ENCODE measurements at regions not wholly inside any gene's neighbourhood (a gene's known extent, or its start where the extent isn't known, plus 50 kb on each side); places are given as distances from the start of the nearest gene placed in this dataset.

GRCh38 chr5:171600741-171601265, 181.4 kb downstream of the FGF18 start:
- intact Hi-C loops (cut with micrococcal nuclease), result no loop called here

DNA sequence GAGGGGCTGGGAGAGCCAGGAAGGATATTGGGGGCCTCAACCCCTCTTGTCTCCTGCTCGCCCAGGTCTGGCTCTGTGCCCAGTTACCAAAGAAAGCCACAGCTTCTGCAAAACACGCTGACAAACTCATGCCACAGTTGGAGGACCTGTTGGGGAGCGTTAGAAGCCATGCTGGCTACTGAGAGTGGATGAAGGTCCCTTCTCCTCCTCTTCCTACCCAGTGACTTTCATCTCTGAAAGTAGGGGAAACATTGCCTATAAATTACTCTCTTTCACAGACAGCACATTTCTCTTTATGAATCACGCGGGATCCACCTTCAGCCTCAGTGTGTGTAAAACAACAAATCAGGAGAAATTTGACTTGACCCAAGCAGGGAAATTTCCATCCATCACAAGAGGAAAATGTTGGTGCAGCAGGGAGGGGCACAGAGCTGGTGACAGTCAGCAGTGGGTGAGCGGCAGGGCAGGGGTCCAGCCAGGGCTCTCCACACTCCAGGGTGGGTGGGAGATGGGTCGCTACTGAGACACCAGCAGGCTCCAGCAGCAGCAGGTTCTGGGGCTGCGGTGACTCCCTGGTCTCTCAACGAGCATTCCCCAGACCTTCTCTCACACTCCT, 181.9 kb downstream of the FGF18 start:
- intact Hi-C loops (cut with micrococcal nuclease), result no loop called here

- intact Hi-C loops (cut with micrococcal nuclease), result no loop called here
These were observed 182.0 kb upstream of the SMIM23 start for GRCh38 chr5:171603591-171603990.

DNA sequence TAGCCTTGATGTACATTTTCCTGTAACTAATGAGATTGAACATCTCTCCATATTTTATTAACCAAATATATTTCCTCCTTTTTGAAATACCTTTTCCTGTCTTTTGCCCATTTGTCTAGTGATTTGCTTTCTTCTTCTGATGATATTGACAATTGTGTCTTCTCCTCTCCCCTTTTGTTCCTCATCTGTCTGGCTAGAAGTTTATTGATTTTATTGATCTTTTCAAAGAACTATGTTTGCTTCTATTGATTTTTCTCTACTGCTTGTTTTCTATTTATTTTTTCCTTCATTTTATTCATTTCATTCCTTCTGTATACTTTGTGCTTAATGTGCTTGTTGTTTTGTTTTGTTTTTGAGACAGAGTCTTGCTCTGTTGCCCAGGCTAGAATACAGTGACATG, 181.4 kb upstream of the SMIM23 start:
- intact Hi-C loops (cut with micrococcal nuclease), result no loop called here

GRCh38 chr5:171606414-171607024, 179.1 kb upstream of the SMIM23 start:
- intact Hi-C loops (cut with micrococcal nuclease), result loop anchor here (1.0 to 2.0 kb wide), 2 partner anchors 188 to 300 kb away; no protein-coding TSS in a partner anchor

GRCh38 chr5:171607863-171608262, 177.8 kb upstream of the SMIM23 start:
- intact Hi-C loops (cut with micrococcal nuclease), result loop anchor here (2.0 kb wide), 1 partner anchor 299 kb away; no protein-coding TSS in a partner anchor

GRCh38 chr5:171609806-171610452, 175.7 kb upstream of the SMIM23 start:
- intact Hi-C loops (cut with micrococcal nuclease), result no loop called here

GRCh38 chr5:171610686-171611085, 174.9 kb upstream of the SMIM23 start:
- intact Hi-C loops (cut with micrococcal nuclease), result no loop called here

GRCh38 chr5:171612749-171613148, 172.9 kb upstream of the SMIM23 start:
- intact Hi-C loops (cut with micrococcal nuclease), result no loop called here

- intact Hi-C loops (cut with micrococcal nuclease), result no loop called here
These were observed 171.1 kb upstream of the SMIM23 start for GRCh38 chr5:171614511-171614910.

DNA sequence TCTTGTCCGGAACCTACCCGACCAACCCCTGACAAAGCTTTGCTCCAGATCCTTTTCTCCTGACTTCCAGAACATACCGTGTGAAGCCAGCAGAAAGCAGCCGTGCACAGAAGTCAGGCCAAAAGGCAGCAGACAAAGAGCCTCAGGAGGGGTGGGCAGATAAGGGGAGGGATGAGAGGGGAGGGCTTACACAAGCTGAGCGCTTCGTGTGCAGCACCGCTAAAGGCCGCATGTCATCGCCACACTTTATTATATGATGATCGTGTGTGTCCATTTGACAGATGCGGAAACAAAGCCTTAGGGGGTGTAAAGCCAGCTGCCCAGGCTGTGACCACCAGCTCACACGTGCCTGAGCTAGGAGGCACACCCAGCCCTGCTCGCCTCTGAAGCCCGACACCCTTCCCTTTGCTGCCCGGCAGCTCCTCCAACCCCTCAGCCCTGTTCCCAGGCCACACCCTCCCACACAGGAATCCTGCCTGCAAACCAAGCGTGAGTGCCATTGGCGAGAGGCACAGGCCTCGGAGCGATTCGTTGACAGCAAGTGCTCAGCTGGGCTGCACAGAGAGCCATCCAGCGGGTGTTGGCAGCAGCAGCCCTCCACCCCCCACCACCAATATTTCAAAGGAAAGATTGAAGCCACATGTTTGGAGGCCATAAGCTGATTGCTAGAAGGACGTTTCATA, 170.5 kb upstream of the SMIM23 start:
- intact Hi-C loops (cut with micrococcal nuclease), result no loop called here

DNA sequence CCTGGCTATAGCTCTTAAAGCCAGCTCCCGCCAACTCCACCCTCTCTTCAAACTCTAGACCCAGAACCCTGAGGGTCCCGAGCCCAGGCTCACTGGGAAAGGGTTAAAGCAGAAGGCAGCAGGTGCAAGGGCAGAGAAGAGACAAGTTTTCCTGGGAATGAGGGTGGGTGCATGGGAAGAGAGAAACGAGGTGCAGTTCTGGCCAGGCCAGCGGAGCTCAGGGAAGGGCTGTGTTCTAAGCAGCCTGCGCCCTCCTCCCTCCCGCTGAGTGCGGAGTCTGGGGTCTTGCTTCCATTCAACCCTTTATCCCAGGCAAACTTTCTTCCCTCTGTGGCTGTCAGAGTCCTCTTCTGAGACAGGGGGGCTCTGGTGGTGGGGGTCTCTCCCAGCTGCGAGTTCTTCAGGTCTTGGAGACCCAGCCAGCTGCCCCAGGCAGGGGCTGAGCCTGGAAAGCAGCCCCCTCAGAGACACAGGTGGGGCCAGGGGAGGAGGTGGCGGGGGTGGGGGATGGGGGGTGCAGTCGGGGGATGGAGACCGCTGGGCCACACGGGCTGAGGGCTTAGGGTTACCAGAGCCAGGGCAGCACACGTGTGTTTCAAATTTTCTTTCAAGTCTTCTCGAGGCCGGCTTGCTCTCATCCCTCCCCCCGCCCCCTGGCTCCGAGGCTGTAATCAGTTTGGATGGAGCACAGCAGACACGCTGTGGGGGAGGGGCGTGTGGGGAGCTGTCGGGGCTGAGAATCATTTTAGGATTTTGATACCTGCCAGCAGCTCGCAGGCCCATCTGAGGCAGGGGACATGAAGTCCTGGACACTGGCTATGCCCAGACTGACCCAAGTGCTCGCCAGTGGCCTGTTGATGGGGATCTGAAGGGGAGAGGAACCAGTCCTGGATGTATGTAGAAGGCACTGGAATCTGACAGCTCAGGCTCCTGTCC, 169.6 kb upstream of the SMIM23 start:
- intact Hi-C loops (cut with micrococcal nuclease), result no loop called here

- intact Hi-C loops (cut with micrococcal nuclease), result no loop called here
These were observed 168.4 kb upstream of the SMIM23 start for GRCh38 chr5:171617266-171617665.

DNA sequence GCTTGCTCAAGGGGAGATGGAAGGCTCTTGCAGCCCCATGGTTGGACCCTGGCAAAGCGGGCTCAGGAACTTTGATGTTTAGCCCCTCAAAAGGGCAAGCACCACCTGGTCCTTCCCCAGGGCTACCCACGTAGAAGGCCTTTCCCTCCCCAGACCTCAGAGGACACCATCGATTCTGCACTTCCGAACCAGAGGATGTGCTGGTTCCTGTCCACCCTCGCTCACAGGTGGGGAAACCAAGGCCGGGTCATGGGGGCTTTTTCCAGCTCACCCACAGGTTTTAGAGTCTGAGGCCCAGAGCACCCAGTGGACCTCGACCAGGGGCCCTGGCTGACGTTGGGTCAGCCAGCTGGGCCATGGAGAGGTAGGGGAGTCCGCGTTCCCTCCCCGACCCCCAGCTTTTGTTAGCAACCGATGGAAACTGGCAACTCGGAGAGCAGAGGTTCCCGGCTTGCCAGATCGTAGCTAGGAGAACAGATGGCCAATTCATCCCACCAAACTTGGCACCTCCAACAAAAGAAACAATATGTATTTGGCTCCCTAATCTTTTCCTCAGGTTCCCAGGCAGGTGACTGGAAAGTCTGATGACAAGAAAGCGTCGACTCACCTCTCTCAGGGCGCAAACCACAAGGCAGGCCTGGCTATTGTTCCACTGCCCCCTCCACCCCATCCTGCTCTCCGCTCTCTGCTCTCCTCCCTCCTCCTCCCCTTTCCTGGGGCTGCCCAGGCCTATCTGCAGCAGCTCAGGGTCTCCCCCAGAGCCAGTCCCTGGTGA, 167.6 kb upstream of the SMIM23 start:
- intact Hi-C loops (cut with micrococcal nuclease), result no loop called here

DNA sequence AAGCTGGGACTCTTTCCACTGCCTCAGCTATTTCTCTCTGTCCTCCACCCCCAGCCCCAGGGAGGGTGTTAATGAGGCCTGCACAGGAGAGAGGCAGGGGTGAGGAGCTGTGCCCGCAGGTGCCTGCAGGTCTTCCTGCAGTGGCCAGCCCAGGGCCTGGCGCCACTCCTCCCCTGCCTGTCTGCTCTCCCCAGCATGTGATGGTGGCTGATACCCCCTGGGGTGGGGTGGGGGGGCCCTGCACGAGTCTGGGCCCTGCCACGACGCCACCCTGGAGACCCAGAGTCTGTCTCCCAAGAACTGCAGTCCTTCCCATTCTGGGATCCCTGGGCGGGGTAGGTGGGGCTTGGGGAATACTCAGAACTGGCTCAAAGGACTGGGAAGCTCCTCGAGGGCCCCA, 166.4 kb upstream of the SMIM23 start:
- intact Hi-C loops (cut with micrococcal nuclease), result no loop called here

- intact Hi-C loops (cut with micrococcal nuclease), result no loop called here
These were observed 165.9 kb upstream of the SMIM23 start for GRCh38 chr5:171619744-171620143.

GRCh38 chr5:171622010-171622409, 163.6 kb upstream of the SMIM23 start:
- intact Hi-C loops (cut with micrococcal nuclease), result no loop called here

DNA sequence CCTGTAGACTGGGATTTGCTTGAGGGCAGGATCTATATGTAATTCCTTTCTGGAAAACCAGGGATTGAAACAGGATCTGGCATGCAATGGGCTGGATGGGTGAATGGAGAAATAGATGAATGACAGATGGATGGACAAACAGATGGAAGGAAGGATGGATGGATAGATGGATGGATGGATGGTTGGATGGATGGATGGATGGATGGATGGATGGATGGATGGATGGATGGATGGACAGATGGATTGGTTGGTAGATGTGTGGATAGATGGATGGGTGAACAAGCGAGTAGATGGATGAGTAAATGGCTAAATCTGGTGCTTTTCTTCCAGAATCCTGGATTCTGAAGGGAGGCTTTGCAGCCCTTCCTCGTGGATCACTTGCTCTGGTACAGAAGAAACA, 162.5 kb upstream of the SMIM23 start:
- intact Hi-C loops (cut with micrococcal nuclease), result no loop called here

GRCh38 chr5:171623551-171624097, 162.0 kb upstream of the SMIM23 start:
- intact Hi-C loops (cut with micrococcal nuclease), result no loop called here

DNA sequence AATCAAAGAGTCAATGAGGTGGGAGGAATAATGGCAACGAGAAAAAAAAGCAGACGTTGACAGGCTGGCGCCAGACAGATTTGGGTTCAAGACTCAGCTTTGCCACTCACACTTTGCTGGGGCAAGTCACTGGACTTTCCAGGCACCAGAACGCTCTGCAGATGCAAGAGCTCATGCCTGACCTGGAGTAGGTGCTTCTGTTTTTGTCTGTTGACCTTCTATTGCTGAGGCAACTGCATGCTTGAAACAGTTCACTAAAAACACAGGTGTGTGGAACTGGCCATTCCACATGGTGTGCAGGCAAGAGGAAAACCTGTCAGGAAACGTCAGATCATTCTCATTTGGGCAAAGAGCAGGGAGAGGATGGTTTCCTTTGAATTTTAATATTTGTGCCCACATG, 161.2 kb upstream of the SMIM23 start:
- intact Hi-C loops (cut with micrococcal nuclease), result no loop called here
